GM19351 (cell line): ENCODE measurements at regions not wholly inside any gene's neighbourhood (a gene's known extent, or its start where the extent isn't known, plus 50 kb on each side); places are given as distances from the start of the nearest gene placed in this dataset.
"Not testable (repeated sequence)": the region's sequence is repeated elsewhere in the genome, so short reads cannot be mapped to it uniquely, and the experiment has no call there.

Experiments
- ATAC-seq: cut with Tn5 transposase; IDR thresholded peaks from one replicate; pipeline ENCODE4 v1.9.1; 2021; ENCODE audit warnings: mild to moderate bottlenecking, moderate library complexity; ENCODE audit not compliant: unreplicated experiment

DNA sequence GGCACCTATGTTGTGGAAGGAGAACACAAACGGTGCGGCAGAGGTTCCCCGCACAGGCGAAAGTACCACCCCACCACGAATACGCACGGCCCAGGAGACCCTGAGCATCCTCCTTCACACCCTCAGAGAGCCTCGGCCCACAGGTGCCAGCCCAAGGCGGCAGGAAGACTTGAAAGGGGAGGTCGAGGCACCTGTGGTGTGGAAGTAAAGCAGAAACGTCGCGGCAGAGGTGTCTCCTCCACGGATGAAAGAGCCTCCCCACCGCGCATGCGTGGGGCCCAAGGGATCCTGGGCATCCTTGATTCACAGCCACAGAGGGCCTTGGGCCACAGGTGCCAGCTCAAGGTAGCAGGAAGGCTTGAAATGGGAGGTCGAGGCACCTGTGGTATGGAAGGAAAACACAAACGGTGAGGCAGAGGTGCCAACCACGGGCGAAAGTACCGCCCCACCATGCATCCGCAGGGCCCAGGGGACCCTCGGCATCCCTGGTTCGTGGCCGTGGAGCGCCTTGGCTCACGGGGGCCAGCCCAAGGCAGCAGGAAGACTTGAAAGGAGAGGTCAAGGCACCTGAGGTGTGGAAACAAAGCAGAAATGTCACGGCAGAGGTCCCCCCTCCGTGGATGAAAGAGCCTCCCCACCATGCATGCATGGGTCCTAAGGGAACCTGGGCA is 380.1 kb downstream of the ALG10 start:
- ATAC-seq = no peak

DNA sequence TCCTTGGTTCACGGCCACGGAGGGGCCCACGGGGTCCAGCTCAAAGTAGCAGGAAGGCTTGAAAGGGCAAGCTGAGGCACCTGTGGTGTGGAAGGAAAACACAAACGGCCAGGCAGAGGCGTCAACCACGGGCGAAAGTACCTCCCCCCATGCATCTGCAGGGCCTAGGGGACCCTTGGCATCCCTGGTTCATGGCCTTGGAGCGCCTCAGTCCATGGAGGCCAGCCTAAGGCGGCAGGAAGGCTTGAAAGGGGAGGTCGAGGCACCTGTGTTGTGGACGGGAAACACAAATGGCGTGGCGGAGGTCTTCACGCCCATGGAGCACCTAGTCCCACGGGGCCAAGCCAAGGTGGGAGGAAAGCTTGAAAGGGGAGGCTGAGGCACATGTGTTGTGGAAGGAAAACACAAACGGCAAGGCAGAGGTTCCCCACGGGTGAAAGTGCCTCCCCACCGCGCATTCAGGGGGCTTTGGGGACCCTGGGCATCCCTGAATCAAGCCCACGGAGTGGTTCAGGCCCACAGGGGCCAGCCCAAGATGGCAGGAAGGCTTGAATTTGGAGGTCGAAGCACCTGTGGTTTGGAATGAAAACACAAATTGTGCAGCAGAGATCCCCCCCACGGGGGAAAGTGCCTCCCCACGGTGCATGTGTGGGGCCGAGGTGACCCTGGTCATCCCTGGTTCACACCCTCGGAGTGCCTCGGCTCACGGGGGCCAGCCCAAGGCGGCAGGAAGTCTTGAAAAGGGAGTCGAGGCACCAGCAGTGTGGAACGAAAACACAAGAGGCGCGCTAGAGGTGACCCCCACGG is 380.8 kb downstream of the ALG10 start:
- no peak for ATAC-seq

DNA sequence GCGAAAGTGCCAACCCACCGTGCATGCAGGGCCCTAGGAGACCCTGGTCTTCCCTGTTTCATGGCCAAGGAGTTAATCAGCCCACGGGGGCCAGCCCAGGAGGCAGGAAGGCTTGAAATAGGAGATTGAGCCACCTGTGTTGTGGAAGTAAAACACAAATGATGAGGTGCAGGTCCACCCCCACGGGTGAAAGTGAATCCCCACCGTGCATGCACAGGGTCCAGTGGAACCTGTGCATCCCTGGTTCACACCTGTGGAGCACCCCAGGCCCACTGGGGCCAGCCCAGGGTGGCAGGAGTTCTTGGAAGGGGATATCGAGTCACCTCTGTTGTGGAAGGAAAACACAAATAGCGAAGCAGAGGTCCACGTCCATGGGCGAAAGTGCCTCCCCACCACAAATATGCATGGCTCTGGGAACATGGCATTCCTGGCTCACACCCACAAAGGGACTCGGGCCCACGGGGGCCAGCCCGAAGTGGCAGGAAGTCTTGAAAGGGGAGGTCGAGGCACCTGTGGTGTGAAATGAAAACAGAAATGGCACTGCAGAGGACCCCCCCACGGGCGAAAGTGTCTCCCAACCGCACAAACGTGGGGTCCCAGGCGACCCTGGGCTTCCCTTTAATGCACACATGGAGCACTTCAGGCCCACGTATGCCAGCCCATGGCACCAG is 381.5 kb downstream of the ALG10 start:
- ATAC-seq = no peak

DNA sequence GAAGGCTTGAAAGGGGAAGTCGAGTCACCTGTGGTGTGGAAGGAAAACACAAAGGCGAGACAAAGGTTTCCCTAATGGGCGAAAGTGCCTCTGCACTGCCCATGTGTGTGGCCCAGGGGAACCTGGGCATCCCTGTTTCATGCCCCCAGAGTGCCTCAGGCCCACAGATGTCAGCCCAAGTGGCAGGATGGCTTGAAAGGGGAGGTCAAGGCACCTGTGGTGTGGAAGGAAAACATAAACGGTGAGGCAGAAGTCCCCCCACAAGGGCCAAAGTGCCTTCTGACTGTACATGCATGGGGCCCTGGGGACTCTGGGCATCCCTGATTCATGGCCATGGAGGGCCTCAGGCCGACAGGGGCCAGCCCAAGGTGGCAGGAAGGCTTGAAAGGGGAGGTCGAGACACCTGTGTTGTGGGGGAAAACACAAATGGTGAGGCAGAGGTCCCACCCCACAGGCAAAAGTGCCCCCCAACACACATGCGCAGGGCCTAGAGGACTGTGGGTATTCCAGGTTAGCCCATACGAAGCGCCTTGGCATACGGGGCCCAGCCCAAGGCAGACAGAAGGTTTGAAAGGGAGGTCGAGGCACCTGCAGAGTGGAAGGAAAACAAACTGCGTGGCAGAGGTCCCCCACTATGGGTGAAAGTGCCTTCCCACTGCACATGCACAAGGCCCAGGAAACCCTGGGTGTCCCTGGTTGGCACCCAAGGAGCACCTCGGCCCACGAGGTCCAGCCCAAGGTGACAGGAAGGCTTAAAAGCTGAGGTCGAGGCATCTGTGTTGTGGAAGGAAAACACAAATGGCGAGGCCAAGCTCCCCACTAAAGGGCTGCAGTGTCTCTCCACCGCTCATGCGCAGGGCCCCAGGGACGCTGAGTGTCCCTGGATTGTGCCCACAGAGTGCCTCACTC is 382.3 kb downstream of the ALG10 start:
- ATAC-seq = no peak

DNA sequence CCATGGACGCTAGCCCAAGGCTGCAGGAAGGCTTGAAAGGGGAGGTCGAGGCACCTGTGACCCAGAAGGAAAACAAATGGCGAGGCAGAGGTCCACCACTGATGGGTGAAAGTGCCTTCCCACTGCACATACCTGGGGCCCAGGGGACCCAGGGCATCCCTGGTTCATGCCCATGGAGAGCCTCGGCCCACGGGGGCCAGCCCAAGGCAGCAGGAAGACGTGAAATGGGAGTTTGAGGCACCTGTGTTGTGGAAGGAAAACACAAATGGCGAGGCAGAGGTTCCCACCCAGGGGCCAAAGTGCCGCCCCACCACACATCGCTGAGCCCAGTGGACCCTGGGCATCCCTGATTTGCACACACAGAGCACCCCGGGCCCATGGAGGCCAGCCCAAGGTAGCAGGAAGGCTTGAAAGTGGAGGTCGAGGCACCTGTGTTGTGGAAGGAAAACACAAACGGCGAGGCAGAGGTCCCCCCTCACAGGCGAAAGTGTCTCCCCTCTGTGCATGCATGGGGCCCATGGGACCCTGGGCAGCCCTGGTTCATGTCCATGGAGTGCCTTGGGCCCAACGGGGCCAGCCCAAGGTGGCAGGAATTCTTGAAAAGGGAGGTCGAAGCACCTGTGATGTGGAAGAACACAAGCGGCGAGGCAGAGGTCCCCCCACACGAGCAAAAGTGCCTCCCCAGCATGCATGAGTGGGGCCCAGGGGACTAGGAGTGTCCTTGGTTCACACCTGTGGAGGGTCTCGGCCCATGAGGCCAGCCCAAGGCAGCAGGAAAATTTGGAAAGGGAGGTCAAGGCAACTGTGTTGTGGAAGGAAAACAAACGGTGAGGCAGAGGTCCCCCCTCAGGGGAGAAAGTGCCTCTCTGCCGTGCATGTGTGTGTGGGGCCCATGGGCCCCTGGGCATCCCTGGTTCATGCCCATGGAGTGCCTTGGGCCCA is 383.3 kb downstream of the ALG10 start:
- ATAC-seq = no peak

DNA sequence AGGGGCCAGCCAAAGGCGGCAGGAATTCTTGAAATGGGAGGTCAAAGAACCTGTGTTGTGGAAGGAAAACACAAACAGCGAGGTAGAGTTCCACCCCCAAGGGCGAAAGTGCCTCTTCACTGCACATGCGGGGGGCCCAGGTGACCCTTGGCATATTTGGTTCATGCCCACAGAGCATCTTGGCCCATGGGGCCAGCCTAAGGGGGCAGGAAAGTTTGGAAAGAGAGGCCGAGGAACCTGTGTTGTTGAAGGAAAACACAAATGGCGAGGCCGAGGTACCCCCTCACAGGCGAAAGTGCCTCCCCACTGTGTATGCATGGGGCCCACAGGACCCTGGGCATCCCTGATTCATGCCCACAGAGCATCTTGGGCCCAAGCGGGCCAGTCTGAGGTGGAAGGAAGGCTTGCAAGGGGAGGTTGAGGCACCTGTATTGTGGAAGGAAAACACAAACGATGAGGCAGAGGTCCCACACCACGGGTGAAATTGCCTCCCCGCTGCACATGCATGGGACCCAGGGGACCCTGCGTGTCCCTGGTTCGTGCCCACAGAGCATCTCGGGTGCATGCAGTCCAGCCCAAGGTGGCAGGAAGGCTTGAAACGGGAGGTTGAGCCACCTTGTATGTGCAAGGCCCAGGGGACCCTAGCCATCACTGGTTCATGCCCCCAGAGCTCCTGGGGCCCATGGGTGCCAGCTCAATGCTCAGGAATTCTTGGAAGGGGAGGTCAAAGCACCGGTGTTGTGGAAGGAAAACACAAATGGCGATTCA is 384.1 kb downstream of the ALG10 start:
- no peak for ATAC-seq

DNA sequence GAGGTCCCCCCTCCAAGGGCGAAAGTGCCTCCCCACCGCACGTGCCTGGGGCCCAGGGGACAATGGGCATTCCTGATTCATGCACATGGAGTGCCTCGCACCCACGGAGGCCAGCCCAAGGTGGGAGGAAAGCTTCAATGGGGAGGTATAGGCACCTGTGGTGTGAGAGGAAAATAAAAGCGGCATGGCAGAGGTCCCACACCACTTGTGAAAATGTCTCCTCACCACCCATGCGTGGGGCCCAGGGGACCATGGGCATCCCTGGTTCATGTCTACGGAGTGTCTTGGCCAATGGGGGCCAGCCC is 384.7 kb downstream of the ALG10 start:
- ATAC-seq = no peak

DNA sequence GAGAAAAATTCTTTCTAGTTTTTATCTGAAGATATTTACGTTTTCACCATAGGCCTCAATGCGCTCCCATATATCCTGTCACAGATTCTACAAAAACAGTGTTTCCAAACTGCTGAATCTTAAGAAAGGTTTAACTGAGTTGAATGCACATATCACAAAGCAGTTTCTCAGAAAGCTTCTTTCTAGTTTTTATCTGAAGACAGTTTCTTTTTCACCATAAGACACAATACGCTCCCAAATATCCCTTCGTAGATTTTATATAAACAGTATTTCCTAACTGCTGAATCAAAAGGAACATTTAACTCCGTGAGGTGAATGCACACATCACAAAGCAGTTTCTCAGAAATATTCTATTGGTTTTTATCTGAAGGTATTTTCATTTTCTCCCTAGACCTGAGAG is 385.5 kb downstream of the ALG10 start:
- ATAC-seq = no peak

DNA sequence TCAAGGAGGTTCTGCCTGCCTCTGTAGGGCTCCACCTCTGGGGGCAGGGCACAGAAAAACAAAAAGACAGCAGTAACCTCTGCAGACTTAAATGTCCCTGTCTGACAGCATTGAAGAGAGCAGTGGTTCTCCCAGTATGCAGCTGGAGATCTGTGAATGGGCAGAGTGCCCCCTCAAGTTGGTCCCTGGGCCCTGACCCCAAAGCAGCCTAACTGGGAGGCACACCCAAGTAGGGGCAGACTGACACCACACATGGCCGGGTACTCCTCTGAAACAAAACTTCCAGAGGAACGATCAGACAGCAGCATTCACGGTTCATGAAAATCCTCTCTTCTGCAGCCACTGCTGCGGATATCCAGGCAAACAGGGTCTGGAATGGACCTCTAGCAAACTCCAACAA is 409.2 kb downstream of the ALG10 start:
- ATAC-seq = not testable (repeated sequence)
